Stimulated activated CD8-positive, alpha-beta memory T cell treated with anti-CD3 and anti-CD28 coated beads, Interleukin-7, amount 100 ng/mL, for 24 hours (primary cell): ENCODE measurements at regions not wholly inside any gene's neighbourhood (a gene's known extent, or its start where the extent isn't known, plus 50 kb on each side); places are given as distances from the start of the nearest gene placed in this dataset.
"Not testable (repeated sequence)": the region's sequence is repeated elsewhere in the genome, so short reads cannot be mapped to it uniquely, and the experiment has no call there.

Experiments
- DNase-seq: peaks from one replicate; pipeline ENCODE4 v3.0.0-alpha.2; 2020; ENCODE audit warnings: low read depth

- peak; percentile 66 for DNase-seq
Observed at GRCh38 chrX:73943693-73944562, 91.4 kb upstream of the XIST start.

DNA sequence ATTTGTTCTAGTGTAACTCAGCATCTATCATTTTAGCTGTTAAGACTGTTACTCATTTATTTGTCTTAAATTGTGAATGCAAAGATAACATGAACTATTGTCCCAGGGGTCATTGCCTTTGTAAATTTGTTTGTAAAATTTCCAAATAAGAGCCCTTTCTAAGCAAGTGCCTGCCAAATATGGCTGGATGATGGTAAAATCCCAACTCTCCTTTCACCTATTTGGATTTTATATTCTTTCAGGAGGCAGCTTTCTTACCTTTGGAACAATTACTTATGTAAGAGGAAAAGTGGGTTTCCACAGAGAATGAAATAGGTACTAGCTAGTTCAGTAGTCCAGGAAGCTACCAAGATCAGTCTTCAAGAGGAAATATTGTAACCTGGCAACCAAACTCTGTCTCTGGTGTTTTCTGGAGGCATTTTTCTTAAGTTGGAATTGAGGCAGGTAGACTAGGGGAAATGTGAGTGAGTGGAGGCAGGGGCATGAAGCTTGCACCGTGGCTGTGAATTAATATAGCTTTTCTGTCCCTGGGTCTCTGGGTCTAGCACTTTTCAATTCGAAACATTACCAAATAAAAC is 88.5 kb upstream of the XIST start:
- no peak for DNase-seq

GRCh38 chrX:73937843-73938242 is 85.3 kb upstream of the XIST start:
- DNase-seq = not testable (repeated sequence)

DNA sequence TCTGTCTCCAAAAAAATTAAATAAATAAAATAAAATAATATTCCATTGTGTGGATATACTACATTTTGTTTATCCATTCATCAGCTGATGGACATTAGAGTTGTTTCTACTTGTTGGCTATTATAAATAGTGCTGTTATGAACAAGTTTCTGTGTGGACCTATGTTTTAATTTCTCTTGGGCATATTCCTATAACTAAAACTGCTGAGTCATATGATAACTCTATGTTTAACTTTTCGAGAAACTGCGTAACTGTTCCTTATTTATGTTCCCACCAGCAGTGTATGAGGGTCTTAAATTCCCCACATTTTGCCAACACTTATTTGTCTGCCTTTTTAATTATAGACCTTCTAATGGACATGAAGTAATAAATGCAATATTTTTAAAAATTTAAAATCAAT is 80.0 kb upstream of the XIST start:
- no peak for DNase-seq

- no peak for DNase-seq
Observed at GRCh38 chrX:73930300-73930699, 77.8 kb upstream of the XIST start.

- DNase-seq = no peak
Observed at GRCh38 chrX:73922856-73923455, 70.4 kb upstream of the XIST start.

GRCh38 chrX:73916931-73917667 is 64.6 kb upstream of the XIST start:
- no peak for DNase-seq

DNA sequence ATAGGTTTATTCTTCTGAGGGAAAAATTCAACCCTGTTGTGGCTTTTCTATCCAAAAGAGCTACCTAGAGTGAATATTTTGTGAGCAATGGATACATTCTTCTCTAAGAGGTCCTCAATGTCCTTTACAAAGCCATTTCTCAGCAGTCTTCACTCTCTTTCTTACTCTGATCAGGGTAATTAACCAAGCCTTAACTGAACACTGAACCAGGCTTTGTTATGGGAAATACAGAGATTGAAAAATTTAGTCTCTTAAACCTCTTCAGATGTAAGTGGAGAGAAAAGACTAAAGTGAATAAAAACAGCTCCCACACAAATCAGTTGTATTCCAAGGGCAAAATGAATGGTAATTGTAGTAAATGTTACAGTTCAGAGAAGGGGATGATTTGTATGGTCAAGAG is 64.0 kb upstream of the XIST start:
- DNase-seq = no peak

DNA sequence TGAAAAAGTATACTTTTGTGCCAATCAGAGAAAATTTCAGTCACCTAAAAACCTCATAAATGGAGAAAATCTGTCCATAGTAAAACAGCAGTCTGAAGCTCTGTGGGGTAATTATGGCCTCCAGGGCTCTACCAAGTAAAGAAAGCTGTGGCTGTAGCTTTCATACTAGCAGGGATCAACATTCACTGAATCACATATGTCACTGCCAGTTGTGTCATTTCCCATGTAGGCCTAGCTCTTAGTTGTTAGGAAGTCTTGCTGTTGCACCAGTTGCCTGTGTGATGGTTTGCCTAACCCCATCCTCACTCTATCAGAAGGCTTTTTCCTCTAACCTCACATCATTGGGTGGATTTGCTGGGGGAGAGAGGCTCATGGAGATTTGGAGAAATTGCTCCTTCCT is 62.3 kb upstream of the XIST start:
- not testable (repeated sequence) for DNase-seq

DNA sequence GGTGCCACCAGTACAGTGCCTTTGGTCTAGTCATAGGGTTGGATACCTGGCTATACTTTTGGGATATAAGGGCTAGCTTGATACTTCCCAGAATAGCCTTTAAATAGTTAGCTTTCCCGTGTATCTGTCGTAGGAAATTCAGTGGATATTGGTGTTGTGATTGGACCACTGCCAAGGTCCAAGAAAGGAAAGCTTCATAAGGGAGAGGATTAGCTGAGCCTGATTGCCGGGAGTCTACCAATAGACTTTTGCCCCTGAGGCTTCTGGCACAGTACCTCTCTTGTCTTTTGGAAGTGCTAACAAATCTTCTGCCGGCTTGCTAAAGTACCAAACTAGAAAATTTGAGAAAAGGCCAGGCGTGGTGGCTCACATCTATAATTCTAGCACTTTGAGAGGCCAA is 61.1 kb upstream of the XIST start:
- DNase-seq = no peak

DNA sequence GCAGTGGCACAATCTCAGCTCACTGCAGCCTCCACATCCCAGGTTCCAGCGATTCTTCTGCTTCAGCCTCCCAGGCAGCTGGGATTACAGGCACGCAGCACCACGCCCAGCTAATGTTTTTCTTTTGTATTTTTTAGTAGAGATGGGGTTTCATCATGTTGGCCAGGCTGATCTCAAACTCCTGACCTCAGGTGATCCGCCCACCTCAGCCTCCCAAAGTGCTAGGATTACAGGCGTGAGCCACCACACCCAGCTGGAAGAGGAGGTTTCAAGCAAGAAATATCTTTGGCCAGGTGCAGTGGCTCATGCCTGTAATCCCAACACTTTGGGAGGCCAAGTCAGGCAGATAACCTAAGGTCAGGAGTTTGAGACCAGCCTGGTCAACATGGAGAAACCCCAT is 59.4 kb upstream of the XIST start:
- not testable (repeated sequence) for DNase-seq

GRCh38 chrX:73905749-73906374 is 53.3 kb upstream of the XIST start:
- DNase-seq = not testable (repeated sequence)

DNA sequence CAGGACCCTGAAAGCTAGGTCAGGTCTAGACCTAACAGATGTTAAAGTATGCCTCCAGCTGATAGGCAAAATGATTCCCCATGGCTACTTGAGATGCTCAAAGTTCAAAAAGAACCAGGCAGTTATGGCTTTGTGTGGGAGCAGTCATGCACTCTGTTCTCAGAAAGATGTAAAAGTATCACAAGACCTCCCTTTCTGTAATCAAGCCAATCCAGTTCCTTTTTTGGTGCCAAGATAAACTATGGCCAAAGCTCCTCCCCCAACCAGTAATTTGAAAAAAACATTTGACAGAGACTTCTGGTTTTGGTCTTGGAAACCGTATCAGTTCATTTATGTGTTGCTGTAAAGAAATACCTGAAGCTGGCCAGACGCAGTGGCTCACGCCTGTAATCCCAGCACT is 51.4 kb upstream of the XIST start:
- DNase-seq = no peak
